K562 (cell line): ENCODE measurements at regions not wholly inside any gene's neighbourhood (a gene's known extent, or its start where the extent isn't known, plus 50 kb on each side); places are given as distances from the start of the nearest gene placed in this dataset.

Experiments used
- ATAC-seq: fragments of 200-7000 bp; cut with Tn5 transposase; 3 replicates; pipeline ENCODE4 v1.9.1; 2020; ENCODE audit warnings: moderate library complexity
- BruUV-seq: library from RNA; stranded (reverse); fragments of 400-500 nt; replicated peaks from 2 replicates; lab custom pipeline; 2021; lab: Mats Ljungman, UMichigan
- CTCF ChIA-PET: fragments of 300-600 bp; formaldehyde crosslinking; extraction: SDS; loops from one replicate; lab custom pipeline; 2021; ENCODE audit warnings: low intra/inter-chr PET ratio; lab: Yijun Ruan, JAX
- POLR2A ChIA-PET: fragments of 300-600, 350-650 bp; sonication (Branson Sonifier 250); formaldehyde crosslinking; extraction: SDS; loops from one replicate; lab custom pipeline; 2021; ENCODE audit warnings: antibody characterized with exemption, inconsistent platforms; lab: Yijun Ruan, JAX
- DNase-seq, 4 experiments: peaks; one replicate each; pipeline versions ENCODE4 v3.0.0 to v3.0.0-alpha.2; 2011 to 2018; ENCODE audit warnings: low spot score in 3 of 4, mixed read lengths in 3 of 4; ENCODE audit errors: extremely low read depth in 1 of 4
- FAIRE-seq: peaks from 2 replicates; lab custom pipeline; 2011; peaks lifted over from hg19 to GRCh38; lab: Jason Lieb, UNC
- H2AFZ ChIP-seq: 2 replicates; pipeline ENCODE4 v1.6.0; 2011; ENCODE audit warnings: low read depth, low read length, control low read depth, inconsistent platforms
- H3K27ac ChIP-seq: fragments of 200-600 bp; 3 replicates; pipeline ENCODE4 v1.8.0; 2011; ENCODE audit warnings: low read depth, mild to moderate bottlenecking, control low read depth, inconsistent platforms, low read length, moderate library complexity, mixed read lengths; ENCODE audit errors: extremely low read depth
- H3K27me3 ChIP-seq, 2 experiments: fragments of 300-600 bp in 1 of 2; 2 replicates in 1 of 2; 3 replicates in 1 of 2; pipeline versions ENCODE4 v1.6.0 to v1.8.0; 2011; ENCODE audit warnings: inconsistent platforms in 2 of 2, low read length in 2 of 2, mild to moderate bottlenecking in 1 of 2, mixed read lengths in 1 of 2, moderate library complexity in 1 of 2; ENCODE audit not compliant: control insufficient read depth in 2 of 2, insufficient read depth in 2 of 2
- H3K36me3 ChIP-seq: fragments of 300-600 bp; 3 replicates; pipeline ENCODE4 v1.8.0; 2011; ENCODE audit warnings: mild to moderate bottlenecking, low read length, inconsistent platforms; ENCODE audit not compliant: control insufficient read depth, insufficient read depth
- H3K4me1 ChIP-seq, 2 experiments: fragments of 200-600 bp in 1 of 2; replicated peaks in 1 of 2; 2 replicates in 1 of 2; 3 replicates in 1 of 2; pipeline versions ENCODE4 v1.5.1 to v1.8.0; 2011; ENCODE audit warnings: inconsistent platforms in 2 of 2, low read length in 2 of 2, mild to moderate bottlenecking in 1 of 2, mixed read lengths in 1 of 2, moderate library complexity in 1 of 2; ENCODE audit not compliant: control insufficient read depth in 2 of 2, insufficient read depth in 2 of 2
- H3K4me2 ChIP-seq: 2 replicates; pipeline ENCODE4 v1.6.1; 2011; ENCODE audit warnings: low read length, control low read depth, inconsistent platforms, mixed read lengths; ENCODE audit not compliant: insufficient read depth
- H3K4me3 ChIP-seq: fragments of 200-600 bp; sonication (generic), shearing (Covaris generic); 2 replicates; pipeline ENCODE4 v1.5.1; 2016; ENCODE audit warnings: control low read depth, inconsistent platforms
- H3K79me2 ChIP-seq: fragments of 200-600 bp; 3 replicates; pipeline ENCODE4 v1.8.0; 2011; ENCODE audit warnings: low read length, inconsistent platforms; ENCODE audit not compliant: control insufficient read depth, insufficient read depth
- H3K9ac ChIP-seq, 2 experiments: 2 replicates each; pipeline versions ENCODE4 v1.6.0 to v1.6.1; 2011; ENCODE audit warnings: low read depth in 2 of 2, low read length in 2 of 2, control low read depth in 1 of 2, inconsistent platforms in 1 of 2, mild to moderate bottlenecking in 1 of 2, mixed read lengths in 1 of 2; ENCODE audit not compliant: insufficient read depth in 1 of 2
- H3K9me1 ChIP-seq: one replicate; pipeline ENCODE4 v1.6.0; 2011; ENCODE audit warnings: inconsistent platforms, mild to moderate bottlenecking, low read length, moderate library complexity; ENCODE audit not compliant: control insufficient read depth, insufficient read depth
- H3K9me3 ChIP-seq: replicated peaks from 2 replicates; pipeline ENCODE4 v1.5.1; 2011; ENCODE audit warnings: low read depth, low read length, inconsistent platforms; ENCODE audit not compliant: control insufficient read depth, insufficient read depth
- H4K20me1 ChIP-seq: replicated peaks from 2 replicates; pipeline ENCODE4 v1.6.1; 2011; ENCODE audit warnings: low read length, inconsistent platforms, mixed read lengths; ENCODE audit not compliant: control insufficient read depth, insufficient read depth
- ETV6 ChIP-seq, 3 experiments: fragments of 150-350 bp in 1 of 3; sonication (generic) in 1 of 3; formaldehyde crosslinking in 1 of 3; IDR thresholded peaks; 2 replicates each; pipeline versions ENCODE4 v1.6.1 to v1.8.0; 2014 to 2022; ENCODE audit warnings: borderline replicate concordance in 2 of 3, low read depth in 2 of 3, antibody characterized with exemption in 1 of 3, low read length in 1 of 3, mild to moderate bottlenecking in 1 of 3, missing genetic modification reagents in 1 of 3
- NCOA2 ChIP-seq, 2 experiments: fragments of 450-650 bp; IDR thresholded peaks; 2 replicates each; pipeline ENCODE4 v1.6.1; 2018; ENCODE audit warnings: mild to moderate bottlenecking in 2 of 2, moderate library complexity in 1 of 2; ENCODE audit not compliant: partially characterized antibody in 2 of 2
- WHSC1 ChIP-seq: IDR thresholded peaks from one replicate; pipeline ENCODE4 v1.6.1; 2012; ENCODE audit warnings: low read length, control low read depth, inconsistent platforms
- WGBS: fragments of 100-300 bp; shearing (Covaris generic); methylation state at CpG from one replicate; pipeline ENCODE4 v1.1.6; 2016; ENCODE audit warnings: low coverage, mixed read lengths; ENCODE audit not compliant: insufficient coverage; ENCODE audit errors: missing lambda C conversion rate; 5-methylcytosine and 5-hydroxymethylcytosine counted together
- in situ Hi-C: fragments of 300-500 bp; cut with MboI; formaldehyde crosslinking; loops from 4 replicates; pipeline ENCODE4 v1.15.0; 2018; ENCODE audit warnings: inconsistent platforms, mixed read lengths
- intact Hi-C: fragments of 100-400 bp; cut with micrococcal nuclease; formaldehyde crosslinking; loops from 2 replicates; pipeline ENCODE4 v1.14.2; 2022
- TF ChIP-seq, protein P1 (sequence below): sonication (generic); formaldehyde crosslinking; IDR thresholded peaks from 2 replicates; pipeline ENCODE4 v1.8.0; 2022; ENCODE audit warnings: mild to moderate bottlenecking, low read depth, missing genetic modification reagents
- TF ChIP-seq, protein P2 (sequence below), 2 experiments: fragments of 450-650 bp in 1 of 2; sonication (generic) in 1 of 2; formaldehyde crosslinking; conservative IDR thresholded peaks; 2 replicates each; pipeline versions ENCODE4 v1.4.0 to v1.8.1; 2020 to 2022; ENCODE audit warnings: mild to moderate bottlenecking in 1 of 2, missing genetic modification reagents in 1 of 2
- TF ChIP-seq, protein P3 (sequence below), 2 experiments: fragments of 150-350 bp in 1 of 2; IDR thresholded peaks; 2 replicates each; pipeline ENCODE4 v1.6.1; 2012 to 2016; ENCODE audit warnings: low read depth in 2 of 2, low read length in 2 of 2, mild to moderate bottlenecking in 1 of 2, moderate library complexity in 1 of 2

DNA sequence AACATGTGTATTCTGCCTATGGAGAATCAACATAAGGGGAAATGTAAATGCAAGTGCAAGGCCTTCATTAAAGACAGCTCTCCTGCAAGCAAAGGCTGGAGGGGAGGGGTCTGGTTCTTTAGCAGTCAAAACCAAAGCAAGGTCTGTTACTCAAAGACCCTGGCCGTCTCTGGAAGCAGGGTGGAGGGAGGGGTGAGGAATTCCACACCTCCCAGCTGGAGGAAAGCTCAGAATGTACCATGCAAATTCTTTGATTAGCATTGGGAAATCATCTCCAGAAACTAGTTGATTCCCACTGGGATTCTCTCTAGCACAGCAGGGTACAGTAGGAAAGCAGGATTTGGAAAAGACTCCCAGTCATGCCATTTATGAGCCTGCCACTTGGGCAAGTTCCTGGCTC lies 77.3 kb upstream of the ASIC2 start (continued):
- TF ChIP-seq, protein P1, sequence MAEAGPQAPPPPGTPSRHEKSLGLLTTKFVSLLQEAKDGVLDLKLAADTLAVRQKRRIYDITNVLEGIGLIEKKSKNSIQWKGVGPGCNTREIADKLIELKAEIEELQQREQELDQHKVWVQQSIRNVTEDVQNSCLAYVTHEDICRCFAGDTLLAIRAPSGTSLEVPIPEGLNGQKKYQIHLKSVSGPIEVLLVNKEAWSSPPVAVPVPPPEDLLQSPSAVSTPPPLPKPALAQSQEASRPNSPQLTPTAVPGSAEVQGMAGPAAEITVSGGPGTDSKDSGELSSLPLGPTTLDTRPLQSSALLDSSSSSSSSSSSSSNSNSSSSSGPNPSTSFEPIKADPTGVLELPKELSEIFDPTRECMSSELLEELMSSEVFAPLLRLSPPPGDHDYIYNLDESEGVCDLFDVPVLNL (CRISPR knock-in tag): no peak
- no peak for TF ChIP-seq ETV6 (IDR thresholded peaks at IDR 0.05; ENCODE audit: borderline replicate concordance in 1 of 2, low read depth in 2 of 2, low read length in 1 of 2)
- TF ChIP-seq ETV6 (CRISPR knock-in tag; IDR thresholded peaks at IDR 0.05; ENCODE audit: borderline replicate concordance): no peak
- TF ChIP-seq, protein P2, sequence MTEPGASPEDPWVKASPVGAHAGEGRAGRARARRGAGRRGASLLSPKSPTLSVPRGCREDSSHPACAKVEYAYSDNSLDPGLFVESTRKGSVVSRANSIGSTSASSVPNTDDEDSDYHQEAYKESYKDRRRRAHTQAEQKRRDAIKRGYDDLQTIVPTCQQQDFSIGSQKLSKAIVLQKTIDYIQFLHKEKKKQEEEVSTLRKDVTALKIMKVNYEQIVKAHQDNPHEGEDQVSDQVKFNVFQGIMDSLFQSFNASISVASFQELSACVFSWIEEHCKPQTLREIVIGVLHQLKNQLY (CRISPR knock-in tag; conservative IDR thresholded peaks at IDR 0.05): no peak
- TF ChIP-seq WHSC1: no peak
- no peak for TF ChIP-seq NCOA2 (IDR thresholded peaks at IDR 0.05; ENCODE audit: partially characterized antibody in 2 of 2)

DNA sequence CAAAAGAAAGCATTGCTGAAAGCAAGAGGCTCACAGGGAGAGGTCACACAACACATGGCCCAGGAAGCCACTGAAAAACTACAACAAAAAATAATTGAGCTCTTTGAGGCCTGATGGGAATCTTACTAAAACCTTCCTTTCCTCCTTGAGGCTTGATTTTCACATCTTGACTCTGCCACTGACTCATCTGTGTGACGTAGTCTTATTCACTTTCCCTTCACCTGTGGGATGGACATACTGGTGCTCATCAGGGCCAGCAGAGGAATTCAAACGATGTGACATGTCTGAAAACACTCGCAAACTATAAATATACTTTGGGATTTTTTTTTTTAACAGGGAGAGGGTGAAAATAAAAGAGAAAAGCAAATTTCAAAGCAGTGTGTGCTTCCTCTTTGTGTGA lies 78.3 kb upstream of the ASIC2 start:
- TF ChIP-seq, protein P3, sequence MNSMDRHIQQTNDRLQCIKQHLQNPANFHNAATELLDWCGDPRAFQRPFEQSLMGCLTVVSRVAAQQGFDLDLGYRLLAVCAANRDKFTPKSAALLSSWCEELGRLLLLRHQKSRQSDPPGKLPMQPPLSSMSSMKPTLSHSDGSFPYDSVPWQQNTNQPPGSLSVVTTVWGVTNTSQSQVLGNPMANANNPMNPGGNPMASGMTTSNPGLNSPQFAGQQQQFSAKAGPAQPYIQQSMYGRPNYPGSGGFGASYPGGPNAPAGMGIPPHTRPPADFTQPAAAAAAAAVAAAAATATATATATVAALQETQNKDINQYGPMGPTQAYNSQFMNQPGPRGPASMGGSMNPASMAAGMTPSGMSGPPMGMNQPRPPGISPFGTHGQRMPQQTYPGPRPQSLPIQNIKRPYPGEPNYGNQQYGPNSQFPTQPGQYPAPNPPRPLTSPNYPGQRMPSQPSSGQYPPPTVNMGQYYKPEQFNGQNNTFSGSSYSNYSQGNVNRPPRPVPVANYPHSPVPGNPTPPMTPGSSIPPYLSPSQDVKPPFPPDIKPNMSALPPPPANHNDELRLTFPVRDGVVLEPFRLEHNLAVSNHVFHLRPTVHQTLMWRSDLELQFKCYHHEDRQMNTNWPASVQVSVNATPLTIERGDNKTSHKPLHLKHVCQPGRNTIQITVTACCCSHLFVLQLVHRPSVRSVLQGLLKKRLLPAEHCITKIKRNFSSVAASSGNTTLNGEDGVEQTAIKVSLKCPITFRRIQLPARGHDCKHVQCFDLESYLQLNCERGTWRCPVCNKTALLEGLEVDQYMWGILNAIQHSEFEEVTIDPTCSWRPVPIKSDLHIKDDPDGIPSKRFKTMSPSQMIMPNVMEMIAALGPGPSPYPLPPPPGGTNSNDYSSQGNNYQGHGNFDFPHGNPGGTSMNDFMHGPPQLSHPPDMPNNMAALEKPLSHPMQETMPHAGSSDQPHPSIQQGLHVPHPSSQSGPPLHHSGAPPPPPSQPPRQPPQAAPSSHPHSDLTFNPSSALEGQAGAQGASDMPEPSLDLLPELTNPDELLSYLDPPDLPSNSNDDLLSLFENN (IDR thresholded peaks at IDR 0.05; ENCODE audit: low read depth in 2 of 2, low read length in 2 of 2): no peak
- TF ChIP-seq, all 486 proteins: peak for 0
- no TSS peak for BruUV-seq
- ChIA-PET POLR2A (interaction anchor here (1.0 kb wide), 1 partner anchor 10 kb away, joined by 4 read pairs; no protein-coding TSS in a partner anchor), CTCF (no interaction called here)
- FAIRE-seq (no peak), DNase-seq (no peak), ATAC-seq (no peak)
- Histone ChIP-seq H3K4me3 (no peak overlapping the region), H3K36me3 (no peaks in the 10 kb centered on the region), H3K9me1 (no peaks in the 10 kb centered on the region), H3K9me3 (no peaks in the 10 kb centered on the region), H3K4me2 (no peak overlapping the region), H3K79me2 (no peaks in the 10 kb centered on the region), H3K27ac (no peak overlapping the region), H4K20me1 (no peaks in the 10 kb centered on the region), H3K9ac (no peak overlapping the region), H2AFZ (no peak overlapping the region), H3K4me1 (no peaks in the 10 kb centered on the region), H3K27me3 (no peaks in the 10 kb centered on the region; a peak in 2 of 5 replicates)
- intact Hi-C loops (no loop called here), in situ Hi-C loops (no loop called here)
- WGBS: 0% methylated on average over 3 of the region's 3 CpGs
